GM19324 (cell line): ENCODE measurements at regions not wholly inside any gene's neighbourhood (a gene's known extent, or its start where the extent isn't known, plus 50 kb on each side); places are given as distances from the start of the nearest gene placed in this dataset.
"Not testable (repeated sequence)": the region's sequence is repeated elsewhere in the genome, so short reads cannot be mapped to it uniquely, and the experiment has no call there.

Experiments
- ATAC-seq: cut with Tn5 transposase; IDR thresholded peaks from one replicate; pipeline ENCODE4 v1.9.1; 2021; ENCODE audit warnings: mild to moderate bottlenecking, moderate library complexity; ENCODE audit not compliant: unreplicated experiment, low FRiP score

GRCh38 chr13:67520886-67521285, 290.8 kb upstream of the PCDH9 start:
- no peak for ATAC-seq

GRCh38 chr13:67519356-67519755, 289.2 kb upstream of the PCDH9 start:
- no peak for ATAC-seq

- ATAC-seq: no peak
These were observed 288.6 kb upstream of the PCDH9 start for GRCh38 chr13:67518785-67519184.

GRCh38 chr13:67515895-67516294, 285.8 kb upstream of the PCDH9 start:
- ATAC-seq: peak; percentile 84

- no peak for ATAC-seq
These were observed 278.9 kb upstream of the PCDH9 start for GRCh38 chr13:67509018-67509417.

GRCh38 chr13:67508275-67508674, 278.1 kb upstream of the PCDH9 start:
- ATAC-seq: not testable (repeated sequence)

GRCh38 chr13:67506407-67506806, 276.3 kb upstream of the PCDH9 start:
- ATAC-seq: no peak

GRCh38 chr13:67505376-67505775, 275.2 kb upstream of the PCDH9 start:
- ATAC-seq: no peak

- ATAC-seq: no peak
These were observed 268.8 kb upstream of the PCDH9 start for GRCh38 chr13:67498948-67499347.

GRCh38 chr13:67493835-67494234, 263.7 kb upstream of the PCDH9 start:
- ATAC-seq: no peak

- no peak for ATAC-seq
These were observed 258.9 kb upstream of the PCDH9 start for GRCh38 chr13:67489016-67489415.

- no peak for ATAC-seq
These were observed 251.3 kb upstream of the PCDH9 start for GRCh38 chr13:67481445-67481844.

- ATAC-seq: no peak
These were observed 244.0 kb upstream of the PCDH9 start for GRCh38 chr13:67474115-67474514.

GRCh38 chr13:67469623-67470022, 239.5 kb upstream of the PCDH9 start:
- no peak for ATAC-seq

- ATAC-seq: no peak
These were observed 236.4 kb upstream of the PCDH9 start for GRCh38 chr13:67466569-67466968.

- no peak for ATAC-seq
These were observed 234.0 kb upstream of the PCDH9 start for GRCh38 chr13:67464154-67464553.

GRCh38 chr13:67462098-67462497, 232.0 kb upstream of the PCDH9 start:
- no peak for ATAC-seq

GRCh38 chr13:67452526-67452925, 222.4 kb upstream of the PCDH9 start:
- not testable (repeated sequence) for ATAC-seq

- ATAC-seq: no peak
These were observed 215.3 kb upstream of the PCDH9 start for GRCh38 chr13:67445436-67445835.

- no peak for ATAC-seq
These were observed 213.8 kb upstream of the PCDH9 start for GRCh38 chr13:67443923-67444322.

- ATAC-seq: no peak
These were observed 210.3 kb upstream of the PCDH9 start for GRCh38 chr13:67440236-67440975.

- ATAC-seq: no peak
These were observed 209.2 kb upstream of the PCDH9 start for GRCh38 chr13:67439365-67439764.

GRCh38 chr13:67438465-67438864, 208.3 kb upstream of the PCDH9 start:
- no peak for ATAC-seq
